ENCODE measurements at regions not wholly inside any gene's neighbourhood (a gene's known extent, or its start where the extent isn't known, plus 50 kb on each side); places are given as distances from the start of the nearest gene placed in this dataset.

GRCh38 chr11:69374946-69375310 is 81.0 kb downstream of the MYEOV start:
- TF ChIP-seq EZH2 (IDR thresholded peaks at IDR 0.05) (no peak), ZBTB33 (IDR thresholded peaks at IDR 0.05; ENCODE audit: extremely low read depth, insufficient replicate concordance, low read length) (no peak), ZNF274 (IDR thresholded peaks at IDR 0.05; ENCODE audit: low read depth, low read length) (no peak), ATF3 (IDR thresholded peaks at IDR 0.05) (no peak), POLR2A (IDR thresholded peaks at IDR 0.05; ENCODE audit: borderline replicate concordance, extremely low read depth, insufficient read depth, insufficient read length) (no peak), TCF7L2 (IDR thresholded peaks at IDR 0.05; ENCODE audit: borderline replicate concordance, extremely low read depth, insufficient read depth, insufficient read length) (no peak), SIN3A (IDR thresholded peaks at IDR 0.05; ENCODE audit: low read depth) (no peak), ZFX (IDR thresholded peaks at IDR 0.05) (no peak), REST (IDR thresholded peaks at IDR 0.05; ENCODE audit: low read depth) (no peak), YY1 (IDR thresholded peaks at IDR 0.05; ENCODE audit: extremely low read depth, insufficient replicate concordance, low read depth, low read length) (no peak), ELF1 (IDR thresholded peaks at IDR 0.05; ENCODE audit: borderline replicate concordance, low read depth) (no peak), CEBPB (IDR thresholded peaks at IDR 0.05; ENCODE audit: low read depth) (no peak), EZH2phosphoT487 (IDR thresholded peaks at IDR 0.05; ENCODE audit: borderline replicate concordance) (no peak), SP1 (IDR thresholded peaks at IDR 0.05; ENCODE audit: low read depth) (no peak), POLR2AphosphoS5 (IDR thresholded peaks at IDR 0.05; ENCODE audit: low read depth, low read length) (no peak), EGR1 (IDR thresholded peaks at IDR 0.05; ENCODE audit: low read depth) (no peak), FOSL1 (IDR thresholded peaks at IDR 0.05; ENCODE audit: low read depth) (no peak)
- TF ChIP-seq, protein P1, sequence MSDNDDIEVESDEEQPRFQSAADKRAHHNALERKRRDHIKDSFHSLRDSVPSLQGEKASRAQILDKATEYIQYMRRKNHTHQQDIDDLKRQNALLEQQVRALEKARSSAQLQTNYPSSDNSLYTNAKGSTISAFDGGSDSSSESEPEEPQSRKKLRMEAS (IDR thresholded peaks at IDR 0.05): no peak
- TF ChIP-seq, protein P2, sequence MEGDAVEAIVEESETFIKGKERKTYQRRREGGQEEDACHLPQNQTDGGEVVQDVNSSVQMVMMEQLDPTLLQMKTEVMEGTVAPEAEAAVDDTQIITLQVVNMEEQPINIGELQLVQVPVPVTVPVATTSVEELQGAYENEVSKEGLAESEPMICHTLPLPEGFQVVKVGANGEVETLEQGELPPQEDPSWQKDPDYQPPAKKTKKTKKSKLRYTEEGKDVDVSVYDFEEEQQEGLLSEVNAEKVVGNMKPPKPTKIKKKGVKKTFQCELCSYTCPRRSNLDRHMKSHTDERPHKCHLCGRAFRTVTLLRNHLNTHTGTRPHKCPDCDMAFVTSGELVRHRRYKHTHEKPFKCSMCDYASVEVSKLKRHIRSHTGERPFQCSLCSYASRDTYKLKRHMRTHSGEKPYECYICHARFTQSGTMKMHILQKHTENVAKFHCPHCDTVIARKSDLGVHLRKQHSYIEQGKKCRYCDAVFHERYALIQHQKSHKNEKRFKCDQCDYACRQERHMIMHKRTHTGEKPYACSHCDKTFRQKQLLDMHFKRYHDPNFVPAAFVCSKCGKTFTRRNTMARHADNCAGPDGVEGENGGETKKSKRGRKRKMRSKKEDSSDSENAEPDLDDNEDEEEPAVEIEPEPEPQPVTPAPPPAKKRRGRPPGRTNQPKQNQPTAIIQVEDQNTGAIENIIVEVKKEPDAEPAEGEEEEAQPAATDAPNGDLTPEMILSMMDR (IDR thresholded peaks at IDR 0.05 in 2 of 3, conservative IDR thresholded peaks at IDR 0.05 in 1 of 3; ENCODE audit: borderline replicate concordance in 1 of 3, insufficient read depth in 1 of 3, low read depth in 2 of 3, low read length in 2 of 3): no peak
- H3K9ac ChIP-seq (ENCODE audit: low read length): no peak overlapping the region
- no peaks in the 10 kb centered on the region for H3K27me3 ChIP-seq (ENCODE audit: insufficient read depth, low read length)
- no peaks in the 10 kb centered on the region for H3K79me2 ChIP-seq (ENCODE audit: insufficient read depth, low read length)
- H3K4me1 ChIP-seq (ENCODE audit: control insufficient read depth in 1 of 2, insufficient read depth in 2 of 2, low read length in 2 of 2): peaks cover 13 to 62% of the 10 kb centered on the region in 2 experiments
- no peak overlapping the region for H2AFZ ChIP-seq (ENCODE audit: low read depth, low read length, poor library complexity, severe bottlenecking)
- H3K36me3 ChIP-seq (ENCODE audit: control insufficient read depth in 1 of 2, insufficient read depth in 2 of 2, low read length in 2 of 2): peaks cover 0 to 18% of the 10 kb centered on the region in 2 experiments; a peak in 1 of 4 replicates
- no TSS peak for BruUV-seq (replicated peaks)
- intact Hi-C loops (cut with micrococcal nuclease): loop anchor here (5.0 kb wide), 1 partner anchor 273 kb away; no protein-coding TSS in a partner anchor
- H3K27ac ChIP-seq (ENCODE audit: low read depth, low read length): no peak overlapping the region
- POLR2A ChIA-PET: no interaction called here
- no peak overlapping the region for H3K4me2 ChIP-seq (ENCODE audit: low read length)
- DNase-seq (ENCODE audit: low read depth, low spot score) (no peak), ATAC-seq (no peak)
- RAD21 ChIA-PET (ENCODE audit: low non-redundant PET in 1 of 2, low total read pairs in 2 of 2, uncharacterized antibody in 2 of 2, unreplicated experiment in 2 of 2): no interaction called here
- H3K9me3 ChIP-seq (ENCODE audit: control insufficient read depth in 1 of 2, insufficient read depth in 1 of 2, low read depth in 1 of 2, low read length in 2 of 2): no peaks in the 10 kb centered on the region
- no peak overlapping the region for H3K4me3 ChIP-seq (replicated peaks in 1 of 2; ENCODE audit: low read depth in 1 of 2, low read length in 2 of 2)
- H4K20me1 ChIP-seq (ENCODE audit: insufficient read depth): no peaks in the 10 kb centered on the region
- no peaks in the 10 kb centered on the region for H3K9me2 ChIP-seq (ENCODE audit: insufficient read depth)
- CTCF ChIA-PET: no interaction called here
